SK-N-SH treated with all-trans-retinoic acid at 6 μM for 48 hours (cell line): ENCODE measurements at regions not wholly inside any gene's neighbourhood (a gene's known extent, or its start where the extent isn't known, plus 50 kb on each side); places are given as distances from the start of the nearest gene placed in this dataset.

Source experiments
- ATAC-seq: fragments of 200-7000 bp; cut with Tn5 transposase; 3 replicates; pipeline ENCODE4 v1.9.1; 2020; ENCODE audit warnings: mild to moderate bottlenecking, moderate library complexity
- ARNTL ChIP-seq: fragments of 450-650 bp; formaldehyde crosslinking; IDR thresholded peaks from 2 replicates; pipeline ENCODE4 v1.5.0; 2020; ENCODE audit warnings: low read depth, mild to moderate bottlenecking, moderate library complexity, borderline replicate concordance
- BACH2 ChIP-seq: fragments of 250-450 bp; sonication (Bioruptor Pico); IDR thresholded peaks from 2 replicates; pipeline ENCODE4 v1.9.0; 2021; ENCODE audit warnings: mild to moderate bottlenecking, borderline replicate concordance
- CSDC2 ChIP-seq: fragments of 250-450 bp; sonication (Bioruptor Pico); IDR thresholded peaks from 2 replicates; pipeline ENCODE4 v1.5.0; 2020; ENCODE audit warnings: mild to moderate bottlenecking, moderate library complexity
- CSRNP3 ChIP-seq: fragments of 250-450 bp; sonication (Bioruptor Pico); IDR thresholded peaks from 2 replicates; pipeline ENCODE4 v1.5.1; 2021; ENCODE audit warnings: mild to moderate bottlenecking, moderate library complexity
- ESRRG ChIP-seq: fragments of 250-450 bp; sonication (Bioruptor Pico); IDR thresholded peaks from 2 replicates; pipeline ENCODE4 v1.6.1; 2021; ENCODE audit warnings: mild to moderate bottlenecking
- ISL1 ChIP-seq: fragments of 250-450 bp; sonication (Bioruptor Pico); IDR thresholded peaks from 2 replicates; pipeline ENCODE4 v2.1.2; 2022; ENCODE audit warnings: mild to moderate bottlenecking, moderate library complexity
- OSR1 ChIP-seq: fragments of 250-450 bp; sonication (Bioruptor Pico); IDR thresholded peaks from 2 replicates; pipeline ENCODE4 v1.8.0; 2022; ENCODE audit warnings: moderate library complexity, mild to moderate bottlenecking, inconsistent platforms
- POU6F1 ChIP-seq: fragments of 250-450 bp; sonication (Bioruptor Pico); IDR thresholded peaks from 2 replicates; pipeline ENCODE4 v1.8.0; 2021; ENCODE audit warnings: low read depth, mild to moderate bottlenecking, moderate library complexity, borderline replicate concordance
- PPARA ChIP-seq: fragments of 250-450 bp; sonication (Bioruptor Pico); IDR thresholded peaks from 2 replicates; pipeline ENCODE4 v1.5.0; 2020; ENCODE audit warnings: mild to moderate bottlenecking, borderline replicate concordance
- RARB ChIP-seq: fragments of 250-450 bp; sonication (Bioruptor Pico); IDR thresholded peaks from 2 replicates; pipeline ENCODE4 v1.8.0; 2021; ENCODE audit warnings: mild to moderate bottlenecking, moderate library complexity
- SNAI2 ChIP-seq: fragments of 250-450 bp; sonication (Bioruptor Pico); IDR thresholded peaks from 2 replicates; pipeline ENCODE4 v1.5.0; 2020; ENCODE audit warnings: mild to moderate bottlenecking, moderate library complexity
- TCF4 ChIP-seq: fragments of 250-450 bp; sonication (Bioruptor Pico); IDR thresholded peaks from 2 replicates; pipeline ENCODE4 v1.8.0; 2021; ENCODE audit warnings: mild to moderate bottlenecking, moderate library complexity, borderline replicate concordance
- TOX ChIP-seq: fragments of 250-450 bp; sonication (Bioruptor Pico); IDR thresholded peaks from 2 replicates; pipeline ENCODE4 v1.8.0; 2021; ENCODE audit warnings: mild to moderate bottlenecking, moderate library complexity, borderline replicate concordance
- ZFP3 ChIP-seq: fragments of 250-450 bp; sonication (Bioruptor Pico); IDR thresholded peaks from 2 replicates; pipeline ENCODE4 v1.5.0; 2020; ENCODE audit warnings: mild to moderate bottlenecking, moderate library complexity
- ZNF565 ChIP-seq: fragments of 450-650 bp; formaldehyde crosslinking; conservative IDR thresholded peaks from 2 replicates; pipeline ENCODE4 v1.5.0; 2020; ENCODE audit warnings: low read depth, mild to moderate bottlenecking, moderate library complexity
- ZNF70 ChIP-seq: fragments of 450-650 bp; formaldehyde crosslinking; IDR thresholded peaks from 2 replicates; pipeline ENCODE4 v1.5.0; 2020; ENCODE audit warnings: mild to moderate bottlenecking, moderate library complexity
- ZNF8 ChIP-seq: fragments of 450-650 bp; formaldehyde crosslinking; IDR thresholded peaks from 2 replicates; pipeline ENCODE4 v1.5.0; 2020; ENCODE audit warnings: mild to moderate bottlenecking, moderate library complexity
- TF ChIP-seq, protein P1 (sequence below): fragments of 250-450 bp; sonication (Bioruptor Pico); IDR thresholded peaks from 2 replicates; pipeline ENCODE4 v1.8.0; 2020; ENCODE audit warnings: mild to moderate bottlenecking, moderate library complexity, borderline replicate concordance
- TF ChIP-seq, protein P2 (sequence below): fragments of 250-450 bp; sonication (Bioruptor Pico); IDR thresholded peaks from 2 replicates; pipeline ENCODE4 v1.5.1; 2020; ENCODE audit warnings: low read depth, mild to moderate bottlenecking, moderate library complexity

- no peak for TF ChIP-seq ARNTL (CRISPR knock-in tag)
- TF ChIP-seq CSDC2, result no peak
- TF ChIP-seq ZNF8 (CRISPR knock-in tag), result no peak
- TF ChIP-seq RARB (CRISPR knock-in tag), result no peak
- no peak for TF ChIP-seq CSRNP3 (CRISPR knock-in tag)
- no peak for TF ChIP-seq ZFP3 (CRISPR knock-in tag)
- TF ChIP-seq TCF4 (CRISPR knock-in tag), result no peak
- no peak for TF ChIP-seq OSR1
- TF ChIP-seq ZNF565, result no peak
- TF ChIP-seq ZNF70 (CRISPR knock-in tag), result no peak
- TF ChIP-seq ESRRG (CRISPR knock-in tag), result no peak
- TF ChIP-seq ISL1 (CRISPR knock-in tag), result no peak
- no peak for TF ChIP-seq SNAI2 (CRISPR knock-in tag)
- no peak for ATAC-seq
These were observed 444.9 kb upstream of the MAP2 start for GRCh38 chr2:208978946-208979345.

- ATAC-seq, result no peak
- no peak for TF ChIP-seq ZNF565
- TF ChIP-seq TCF4 (CRISPR knock-in tag), result no peak
- TF ChIP-seq ISL1 (CRISPR knock-in tag), result no peak
- no peak for TF ChIP-seq ZFP3 (CRISPR knock-in tag)
- TF ChIP-seq CSRNP3 (CRISPR knock-in tag), result no peak
- no peak for TF ChIP-seq ZNF8 (CRISPR knock-in tag)
- no peak for TF ChIP-seq PPARA (CRISPR knock-in tag)
- TF ChIP-seq ESRRG (CRISPR knock-in tag), result no peak
- TF ChIP-seq, all 23 proteins: peak for 0
These were observed 443.5 kb upstream of the MAP2 start for GRCh38 chr2:208980321-208980720.

- TF ChIP-seq, protein P1, sequence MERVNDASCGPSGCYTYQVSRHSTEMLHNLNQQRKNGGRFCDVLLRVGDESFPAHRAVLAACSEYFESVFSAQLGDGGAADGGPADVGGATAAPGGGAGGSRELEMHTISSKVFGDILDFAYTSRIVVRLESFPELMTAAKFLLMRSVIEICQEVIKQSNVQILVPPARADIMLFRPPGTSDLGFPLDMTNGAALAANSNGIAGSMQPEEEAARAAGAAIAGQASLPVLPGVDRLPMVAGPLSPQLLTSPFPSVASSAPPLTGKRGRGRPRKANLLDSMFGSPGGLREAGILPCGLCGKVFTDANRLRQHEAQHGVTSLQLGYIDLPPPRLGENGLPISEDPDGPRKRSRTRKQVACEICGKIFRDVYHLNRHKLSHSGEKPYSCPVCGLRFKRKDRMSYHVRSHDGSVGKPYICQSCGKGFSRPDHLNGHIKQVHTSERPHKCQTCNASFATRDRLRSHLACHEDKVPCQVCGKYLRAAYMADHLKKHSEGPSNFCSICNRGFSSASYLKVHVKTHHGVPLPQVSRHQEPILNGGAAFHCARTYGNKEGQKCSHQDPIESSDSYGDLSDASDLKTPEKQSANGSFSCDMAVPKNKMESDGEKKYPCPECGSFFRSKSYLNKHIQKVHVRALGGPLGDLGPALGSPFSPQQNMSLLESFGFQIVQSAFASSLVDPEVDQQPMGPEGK (CRISPR knock-in tag), result no peak
- no peak for TF ChIP-seq CSDC2
- TF ChIP-seq BACH2 (CRISPR knock-in tag), result no peak
- no peak for TF ChIP-seq ARNTL (CRISPR knock-in tag)
- no peak for TF ChIP-seq PPARA (CRISPR knock-in tag)
- TF ChIP-seq ZNF8 (CRISPR knock-in tag), result no peak
- no peak for TF ChIP-seq OSR1
- TF ChIP-seq ZFP3 (CRISPR knock-in tag), result no peak
- TF ChIP-seq, protein P2, sequence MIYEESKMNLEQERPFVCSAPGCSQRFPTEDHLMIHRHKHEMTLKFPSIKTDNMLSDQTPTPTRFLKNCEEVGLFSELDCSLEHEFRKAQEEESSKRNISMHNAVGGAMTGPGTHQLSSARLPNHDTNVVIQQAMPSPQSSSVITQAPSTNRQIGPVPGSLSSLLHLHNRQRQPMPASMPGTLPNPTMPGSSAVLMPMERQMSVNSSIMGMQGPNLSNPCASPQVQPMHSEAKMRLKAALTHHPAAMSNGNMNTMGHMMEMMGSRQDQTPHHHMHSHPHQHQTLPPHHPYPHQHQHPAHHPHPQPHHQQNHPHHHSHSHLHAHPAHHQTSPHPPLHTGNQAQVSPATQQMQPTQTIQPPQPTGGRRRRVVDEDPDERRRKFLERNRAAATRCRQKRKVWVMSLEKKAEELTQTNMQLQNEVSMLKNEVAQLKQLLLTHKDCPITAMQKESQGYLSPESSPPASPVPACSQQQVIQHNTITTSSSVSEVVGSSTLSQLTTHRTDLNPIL (CRISPR knock-in tag), result no peak
- no peak for TF ChIP-seq CSRNP3 (CRISPR knock-in tag)
- no peak for TF ChIP-seq POU6F1 (CRISPR knock-in tag)
- no peak for TF ChIP-seq ISL1 (CRISPR knock-in tag)
- TF ChIP-seq TOX, result no peak
- TF ChIP-seq, all 23 proteins: peak for 0
- no peak for ATAC-seq
These were observed 441.0 kb upstream of the MAP2 start for GRCh38 chr2:208982831-208983230.
